C4-2B (cell line): ENCODE measurements at regions not wholly inside any gene's neighbourhood (a gene's known extent, or its start where the extent isn't known, plus 50 kb on each side); places are given as distances from the start of the nearest gene placed in this dataset.

Experiments used
- H3K27ac ChIP-seq: fragments of 450-650 bp; 2 replicates; pipeline ENCODE4 v1.5.1; 2017
- ZFX ChIP-seq: fragments of 450-650 bp; IDR thresholded peaks from 2 replicates; pipeline ENCODE4 v1.6.1; 2017
- TF ChIP-seq, protein P1 (sequence below): fragments of 450-650 bp; conservative IDR thresholded peaks from 2 replicates; pipeline ENCODE4 v1.5.1; 2017; ENCODE audit warnings: mild to moderate bottlenecking

DNA sequence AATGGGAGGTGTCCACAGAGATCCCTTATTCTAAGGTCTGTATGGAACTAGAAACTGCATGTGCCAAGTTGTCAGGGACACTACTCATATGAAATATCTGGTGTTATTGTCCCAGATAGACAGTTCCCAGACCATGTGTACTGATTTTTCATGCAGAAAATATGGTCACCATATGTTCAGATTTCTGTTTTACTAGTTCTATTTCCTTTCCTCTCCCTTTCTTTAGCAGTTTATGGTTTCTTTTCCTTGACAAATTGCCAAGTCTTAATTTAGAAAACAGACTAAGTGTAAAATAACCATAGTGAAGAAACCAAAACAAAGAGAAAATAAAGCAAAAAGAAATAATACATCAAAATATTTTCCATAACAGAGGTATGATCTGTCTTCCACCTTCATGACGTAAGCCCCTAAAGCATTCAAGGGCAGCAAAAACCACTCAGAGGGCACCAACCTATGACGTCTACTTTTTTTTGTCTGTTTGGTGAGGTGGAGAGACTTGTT is 248.5 kb downstream of the KCTD12 start:
- no peak overlapping the region for H3K27ac ChIP-seq
- no peak for TF ChIP-seq ZFX
- TF ChIP-seq, protein P1, sequence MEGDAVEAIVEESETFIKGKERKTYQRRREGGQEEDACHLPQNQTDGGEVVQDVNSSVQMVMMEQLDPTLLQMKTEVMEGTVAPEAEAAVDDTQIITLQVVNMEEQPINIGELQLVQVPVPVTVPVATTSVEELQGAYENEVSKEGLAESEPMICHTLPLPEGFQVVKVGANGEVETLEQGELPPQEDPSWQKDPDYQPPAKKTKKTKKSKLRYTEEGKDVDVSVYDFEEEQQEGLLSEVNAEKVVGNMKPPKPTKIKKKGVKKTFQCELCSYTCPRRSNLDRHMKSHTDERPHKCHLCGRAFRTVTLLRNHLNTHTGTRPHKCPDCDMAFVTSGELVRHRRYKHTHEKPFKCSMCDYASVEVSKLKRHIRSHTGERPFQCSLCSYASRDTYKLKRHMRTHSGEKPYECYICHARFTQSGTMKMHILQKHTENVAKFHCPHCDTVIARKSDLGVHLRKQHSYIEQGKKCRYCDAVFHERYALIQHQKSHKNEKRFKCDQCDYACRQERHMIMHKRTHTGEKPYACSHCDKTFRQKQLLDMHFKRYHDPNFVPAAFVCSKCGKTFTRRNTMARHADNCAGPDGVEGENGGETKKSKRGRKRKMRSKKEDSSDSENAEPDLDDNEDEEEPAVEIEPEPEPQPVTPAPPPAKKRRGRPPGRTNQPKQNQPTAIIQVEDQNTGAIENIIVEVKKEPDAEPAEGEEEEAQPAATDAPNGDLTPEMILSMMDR, result no peak

DNA sequence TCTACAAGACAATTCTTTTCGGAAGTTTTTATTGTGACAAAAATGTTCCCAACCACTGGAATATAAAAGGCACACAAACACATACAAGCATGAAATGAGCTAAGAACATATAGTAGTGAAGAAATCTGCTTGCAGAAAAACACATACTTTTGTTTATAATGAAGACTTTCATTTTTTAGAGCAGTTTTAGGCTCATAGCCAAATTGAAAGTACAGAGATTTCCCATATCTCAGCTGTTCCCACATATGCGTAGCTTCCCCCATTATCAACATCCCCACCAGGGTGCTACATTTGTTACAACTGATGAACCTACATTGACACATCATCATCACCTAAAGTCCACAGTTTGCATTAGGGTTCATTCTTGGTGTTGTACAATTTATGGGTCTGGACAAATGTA is 249.4 kb downstream of the KCTD12 start:
- TF ChIP-seq, protein P1, result no peak
- TF ChIP-seq ZFX, result no peak
- H3K27ac ChIP-seq, result no peak overlapping the region

DNA sequence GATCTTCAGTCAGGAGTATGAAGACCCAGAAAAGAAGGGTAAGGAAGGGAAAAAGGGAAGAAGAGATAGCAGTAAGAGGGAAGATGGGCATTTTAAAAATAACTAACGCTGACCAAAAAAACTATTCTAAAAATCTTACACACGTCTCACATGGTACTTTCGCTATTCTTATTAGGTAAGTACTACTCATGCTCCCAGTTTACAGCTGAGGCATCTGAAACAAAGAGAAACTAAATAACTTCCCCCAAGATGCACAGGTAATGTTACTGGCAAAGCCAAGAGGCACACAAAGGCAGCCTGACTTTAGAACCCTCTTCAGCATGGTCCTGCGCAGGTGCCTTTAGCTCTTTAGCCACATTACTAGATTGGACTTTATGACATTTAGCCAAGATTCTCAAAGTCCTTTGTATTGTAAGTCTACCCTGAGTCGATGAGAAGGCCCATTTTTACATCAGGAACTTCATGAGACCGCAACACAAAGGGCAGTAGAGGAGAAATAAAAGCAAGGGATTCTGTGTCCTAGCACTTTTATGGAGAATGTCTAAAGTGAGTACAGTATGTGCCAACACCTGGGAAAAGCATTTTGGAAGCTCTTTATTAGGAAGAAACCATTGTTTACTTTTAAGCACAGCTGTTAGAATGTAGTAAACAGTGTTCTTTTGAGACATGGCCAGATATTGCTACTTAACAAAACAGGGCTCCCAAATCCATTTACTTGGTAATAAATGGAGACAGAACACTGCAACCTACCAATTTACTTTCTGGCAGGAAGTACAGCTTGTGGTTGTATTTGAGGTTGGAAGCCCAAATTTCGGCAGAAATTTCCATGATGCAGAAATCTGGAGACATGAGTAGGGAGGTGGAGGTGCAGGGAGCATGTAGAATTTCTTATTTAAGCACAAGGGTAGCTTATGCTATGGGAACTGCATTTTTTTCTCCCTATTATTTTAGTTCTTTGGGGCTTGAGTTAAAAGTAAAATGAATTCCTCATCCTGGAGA is 250.7 kb downstream of the KCTD12 start:
- no peak overlapping the region for H3K27ac ChIP-seq
- TF ChIP-seq, protein P1, result no peak
- TF ChIP-seq ZFX, result no peak

DNA sequence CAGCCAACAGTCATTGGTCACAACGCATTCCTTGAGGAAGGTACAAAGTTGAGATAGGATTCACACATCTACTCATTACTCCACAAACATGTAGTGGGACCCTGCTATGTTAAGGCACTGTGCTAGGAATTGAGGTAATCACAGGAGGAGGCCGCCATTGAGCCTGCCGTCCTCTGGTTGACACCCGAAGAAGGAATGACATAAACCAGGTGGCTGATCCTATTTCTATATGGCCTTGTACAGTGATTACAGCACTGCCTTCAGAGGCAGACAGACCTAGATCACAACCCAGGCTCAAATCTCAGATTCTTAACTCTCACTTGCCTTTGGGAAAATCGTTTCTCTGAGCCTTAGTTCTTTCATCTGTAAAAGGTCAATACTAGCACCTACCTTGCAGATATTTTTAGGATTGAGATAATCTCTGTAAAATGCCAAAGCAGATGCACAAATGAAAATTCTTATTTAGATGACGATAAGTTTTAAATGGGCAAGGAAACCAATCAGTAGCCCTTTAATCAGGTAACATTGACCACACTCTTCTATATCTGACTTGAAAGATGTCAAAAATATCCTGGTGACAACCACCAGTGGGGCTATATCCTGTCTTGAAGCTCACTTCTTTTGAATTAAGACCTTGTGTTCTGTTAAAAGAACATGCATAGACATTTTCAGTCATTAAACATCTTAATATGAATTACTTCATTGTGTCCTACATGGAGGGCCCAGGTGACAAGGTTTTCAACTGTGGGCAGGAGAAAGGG is 251.6 kb downstream of the KCTD12 start:
- H3K27ac ChIP-seq, result no peak overlapping the region
- TF ChIP-seq, protein P1, result no peak
- TF ChIP-seq ZFX, result no peak

DNA sequence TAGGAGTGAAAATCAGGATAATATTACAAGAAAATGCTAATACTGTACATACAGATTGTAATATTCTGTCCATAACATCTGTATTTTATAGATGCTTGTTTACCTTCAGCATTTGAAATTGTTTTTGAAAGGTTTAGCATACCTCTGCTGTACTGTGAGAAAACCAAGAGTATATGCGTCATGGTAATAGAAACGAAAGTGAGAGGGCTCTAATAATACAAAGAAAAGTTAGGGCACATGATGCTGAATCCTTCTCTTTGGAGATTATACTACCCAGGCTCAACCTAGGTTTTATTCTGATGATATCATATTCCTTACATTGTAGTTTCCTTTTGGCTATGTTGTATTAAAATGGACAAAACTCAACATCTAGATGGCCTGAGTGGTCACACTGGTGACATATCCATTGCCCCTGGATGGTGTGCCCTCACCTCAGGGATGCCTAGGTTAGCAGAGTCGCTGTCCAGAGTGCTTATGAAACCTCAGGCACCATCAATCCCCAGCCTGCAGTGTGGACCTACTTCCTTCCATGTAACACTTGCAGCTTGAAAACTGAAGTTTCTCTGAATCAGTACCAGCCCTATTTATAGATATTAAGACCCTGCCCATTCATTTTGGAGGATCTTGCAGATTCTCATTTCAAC is 253.7 kb downstream of the KCTD12 start:
- TF ChIP-seq, protein P1, result no peak
- no peak for TF ChIP-seq ZFX
- H3K27ac ChIP-seq, result no peak overlapping the region

DNA sequence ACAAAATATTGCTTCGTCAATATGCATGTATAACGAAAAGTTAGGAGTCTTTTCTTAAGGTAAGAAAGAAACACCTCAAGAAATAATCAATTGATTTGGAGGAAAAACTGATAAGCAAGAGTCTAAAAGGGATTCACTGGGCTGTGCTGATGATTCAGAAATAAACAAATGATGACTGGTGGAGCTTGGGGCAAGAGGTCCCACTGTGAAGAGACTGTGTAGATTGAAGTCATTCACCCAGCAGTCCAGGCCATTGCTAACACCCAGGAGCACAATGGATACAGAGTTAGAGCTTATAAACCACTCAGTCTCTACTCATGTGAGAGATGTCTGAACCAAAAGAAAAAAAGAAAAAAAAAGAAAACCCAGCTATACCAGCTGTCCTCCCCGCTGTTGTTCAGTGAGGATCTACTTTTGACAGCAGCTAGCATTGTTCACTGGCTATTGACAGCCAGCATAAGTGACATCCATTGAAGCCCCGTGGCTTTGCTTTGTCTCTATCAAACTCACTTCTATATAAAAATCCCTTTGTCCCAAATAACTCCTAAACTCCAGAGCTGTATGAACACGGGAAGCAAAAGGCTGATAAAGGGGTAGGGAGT is 255.5 kb downstream of the KCTD12 start:
- TF ChIP-seq, protein P1, result no peak
- TF ChIP-seq ZFX, result no peak

More for the DNA sequence above, 255.5 kb downstream of the KCTD12 start:
- H3K27ac ChIP-seq, result no peak overlapping the region
